Caco-2 (cell line): ENCODE measurements at regions not wholly inside any gene's neighbourhood (a gene's known extent, or its start where the extent isn't known, plus 50 kb on each side); places are given as distances from the start of the nearest gene placed in this dataset.

Experiments
- BruUV-seq: library from RNA; stranded (reverse); fragments of 400-500 nt; replicated peaks from 2 replicates; lab custom pipeline; 2021; lab: Mats Ljungman, UMichigan
- CTCF ChIA-PET: fragments of 300-600 bp; sonication (Branson Sonifier 250); formaldehyde crosslinking; loops from one replicate; lab custom pipeline; 2022; ENCODE audit warnings: antibody characterized with exemption; lab: Charles Lee
- POLR2A ChIA-PET: fragments of 300-600 bp; sonication (Branson Sonifier 250); formaldehyde crosslinking; loops from one replicate; lab custom pipeline; 2022; ENCODE audit warnings: antibody characterized with exemption; lab: Charles Lee
- DNase-seq, 2 experiments: peaks; one replicate each; pipeline versions ENCODE4 v3.0.0 to v3.0.0-alpha.2; 2020 to 2022
- H3K27me3 ChIP-seq: replicated peaks from 2 replicates; pipeline ENCODE4 v1.6.0; 2011; ENCODE audit warnings: low read length; ENCODE audit not compliant: control insufficient read depth, insufficient read depth
- H3K36me3 ChIP-seq: 2 replicates; pipeline ENCODE4 v1.5.1; 2011; ENCODE audit warnings: low read length; ENCODE audit not compliant: control insufficient read depth, insufficient read depth
- H3K4me1 ChIP-seq: fragments of 250-450 bp; sonication (Bioruptor Pico); 2 replicates; pipeline ENCODE4 v1.5.1; 2020; ENCODE audit warnings: mild to moderate bottlenecking
- H3K4me3 ChIP-seq: 2 replicates; pipeline ENCODE4 v1.5.1; 2011; ENCODE audit warnings: low read depth, mild to moderate bottlenecking, control low read depth, low read length
- H3K9me3 ChIP-seq: fragments of 250-450 bp; sonication (Bioruptor Pico); 2 replicates; pipeline ENCODE4 v1.5.1; 2020; ENCODE audit warnings: mild to moderate bottlenecking, moderate library complexity
- H3K27ac Mint-ChIP-seq: one replicate; pipeline ENCODE4 v1.8.0; 2022; ENCODE audit warnings: mixed read lengths; ENCODE audit not compliant: unreplicated experiment
- H3K27me3 Mint-ChIP-seq: one replicate; pipeline ENCODE4 v1.8.0; 2022; ENCODE audit warnings: mixed read lengths; ENCODE audit not compliant: insufficient read depth, unreplicated experiment
- H3K36me3 Mint-ChIP-seq: one replicate; pipeline ENCODE4 v1.8.0; 2022; ENCODE audit warnings: mild to moderate bottlenecking, mixed read lengths; ENCODE audit not compliant: insufficient read depth, unreplicated experiment
- H3K4me1 Mint-ChIP-seq: one replicate; pipeline ENCODE4 v1.8.0; 2022; ENCODE audit warnings: low read depth, mixed read lengths; ENCODE audit not compliant: unreplicated experiment
- H3K4me3 Mint-ChIP-seq: one replicate; pipeline ENCODE4 v1.8.0; 2022; ENCODE audit warnings: mild to moderate bottlenecking, moderate library complexity, mixed read lengths; ENCODE audit not compliant: unreplicated experiment
- H3K9me3 Mint-ChIP-seq: one replicate; pipeline ENCODE4 v1.8.0; 2022; ENCODE audit warnings: mixed read lengths; ENCODE audit not compliant: unreplicated experiment
- CTCF ChIP-seq, 2 experiments: fragments of 200-600 bp in 1 of 2; IDR thresholded peaks; 1 replicate in 1 of 2; 2 replicates in 1 of 2; pipeline versions ENCODE4 v1.5.1 to v1.8.0; 2011 to 2022; ENCODE audit warnings: antibody characterized with exemption in 1 of 2, control low read depth in 1 of 2, inconsistent platforms in 1 of 2, low read depth in 1 of 2, low read length in 1 of 2, mild to moderate bottlenecking in 1 of 2, moderate library complexity in 1 of 2; ENCODE audit not compliant: insufficient read depth in 1 of 2, severe bottlenecking in 1 of 2, unreplicated experiment in 1 of 2
- intact Hi-C: fragments of 100-400 bp; cut with micrococcal nuclease; formaldehyde crosslinking; loops from one replicate; pipeline ENCODE4 v1.10.0; 2022; ENCODE audit not compliant: unreplicated experiment

GRCh38 chr9:86794391-86795046, 152.8 kb downstream of the GAS1 start:
- H3K9me3 ChIP-seq: no peaks in the 10 kb centered on the region
- no TSS peak for BruUV-seq
- no peaks in the 10 kb centered on the region for H3K27me3 ChIP-seq
- TF ChIP-seq CTCF (IDR thresholded peaks at IDR 0.05; ENCODE audit: insufficient read depth in 1 of 2, low read depth in 1 of 2, low read length in 1 of 2, severe bottlenecking in 1 of 2, unreplicated experiment in 1 of 2): no peak
- H3K4me3 ChIP-seq: no peak overlapping the region
- Mint-ChIP-seq H3K27me3 (peaks cover 9% of the 10 kb centered on the region), H3K9me3 (no peaks in the 10 kb centered on the region), H3K27ac (no peak overlapping the region), H3K4me3 (no peak overlapping the region), H3K4me1 (no peaks in the 10 kb centered on the region), H3K36me3 (no peaks in the 10 kb centered on the region)
- intact Hi-C loops: no loop called here
- POLR2A ChIA-PET: no interaction called here
- H3K4me1 ChIP-seq: no peaks in the 10 kb centered on the region
- no peak for DNase-seq
- CTCF ChIA-PET: no interaction called here
- H3K36me3 ChIP-seq: no peaks in the 10 kb centered on the region

- no peak overlapping the region for H3K27ac Mint-ChIP-seq
- H3K27me3 ChIP-seq: no peaks in the 10 kb centered on the region
- ChIA-PET POLR2A (no interaction called here), CTCF (no interaction called here)
- H3K36me3 Mint-ChIP-seq: no peaks in the 10 kb centered on the region
- no peak overlapping the region for H3K4me3 Mint-ChIP-seq
- H3K4me1 Mint-ChIP-seq: no peaks in the 10 kb centered on the region
- H3K27me3 Mint-ChIP-seq: peaks cover 10% of the 10 kb centered on the region
- no peak for DNase-seq
- H3K9me3 Mint-ChIP-seq: no peaks in the 10 kb centered on the region
- no peaks in the 10 kb centered on the region for H3K4me1 ChIP-seq
- H3K36me3 ChIP-seq: no peaks in the 10 kb centered on the region
- no peak overlapping the region for H3K4me3 ChIP-seq
- no peak for TF ChIP-seq CTCF (IDR thresholded peaks at IDR 0.05; ENCODE audit: insufficient read depth in 1 of 2, low read depth in 1 of 2, low read length in 1 of 2, severe bottlenecking in 1 of 2, unreplicated experiment in 1 of 2)
- intact Hi-C loops: no loop called here
- BruUV-seq: no TSS peak
- H3K9me3 ChIP-seq: no peaks in the 10 kb centered on the region
These were observed 155.2 kb downstream of the GAS1 start for GRCh38 chr9:86792136-86792535.

GRCh38 chr9:86790805-86791204, 156.5 kb downstream of the GAS1 start:
- Histone ChIP-seq H3K27me3 (no peaks in the 10 kb centered on the region), H3K4me3 (no peak overlapping the region), H3K9me3 (no peaks in the 10 kb centered on the region), H3K4me1 (no peaks in the 10 kb centered on the region), H3K36me3 (no peaks in the 10 kb centered on the region)
- H3K27me3 Mint-ChIP-seq: peaks cover 15% of the 10 kb centered on the region
- no peak for DNase-seq
- ChIA-PET POLR2A (no interaction called here), CTCF (no interaction called here)
- no peak overlapping the region for H3K27ac Mint-ChIP-seq
- no TSS peak for BruUV-seq
- no peaks in the 10 kb centered on the region for H3K36me3 Mint-ChIP-seq
- no peak for TF ChIP-seq CTCF (IDR thresholded peaks at IDR 0.05; ENCODE audit: insufficient read depth in 1 of 2, low read depth in 1 of 2, low read length in 1 of 2, severe bottlenecking in 1 of 2, unreplicated experiment in 1 of 2)
- H3K4me3 Mint-ChIP-seq: no peak overlapping the region
- H3K9me3 Mint-ChIP-seq: no peaks in the 10 kb centered on the region
- no peaks in the 10 kb centered on the region for H3K4me1 Mint-ChIP-seq
- intact Hi-C loops: no loop called here
